ENCODE measurements at regions not wholly inside any gene's neighbourhood (a gene's known extent, or its start where the extent isn't known, plus 50 kb on each side); places are given as distances from the start of the nearest gene placed in this dataset.

DNA sequence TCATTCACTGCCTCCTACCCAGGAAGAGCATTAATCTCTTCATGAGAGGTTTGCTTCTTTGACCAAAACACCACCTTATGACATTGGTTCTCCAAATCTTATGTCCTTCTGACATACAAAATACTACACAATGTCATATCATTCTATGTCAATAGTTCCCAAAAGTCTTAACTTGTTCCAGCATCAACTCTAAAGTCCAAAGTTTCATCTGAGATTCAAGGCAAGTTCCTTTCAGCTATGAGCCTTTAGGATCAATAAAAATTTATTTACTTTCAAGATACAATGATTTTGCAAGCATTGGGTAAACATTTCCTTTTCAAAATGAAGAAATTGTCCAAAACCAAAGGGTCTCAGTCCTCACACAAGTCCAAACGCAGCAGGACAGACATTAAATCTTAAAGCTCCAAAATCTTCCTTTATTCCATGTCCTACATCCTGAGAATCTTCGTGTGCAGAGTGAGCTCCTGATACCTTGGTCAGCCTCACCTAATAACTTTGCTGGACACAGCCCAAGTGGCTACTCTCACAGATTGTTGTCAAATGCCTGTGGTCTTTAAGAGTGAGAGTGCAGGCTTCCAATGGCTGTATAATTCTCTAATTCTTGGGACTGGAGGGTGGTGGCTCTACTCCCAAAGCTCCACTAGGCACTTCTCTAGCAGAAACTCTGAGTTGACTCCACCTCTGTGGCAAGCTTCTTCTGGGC lies 1668.2 kb downstream of the HACE1 start:
- no peak for DNase-seq

DNA sequence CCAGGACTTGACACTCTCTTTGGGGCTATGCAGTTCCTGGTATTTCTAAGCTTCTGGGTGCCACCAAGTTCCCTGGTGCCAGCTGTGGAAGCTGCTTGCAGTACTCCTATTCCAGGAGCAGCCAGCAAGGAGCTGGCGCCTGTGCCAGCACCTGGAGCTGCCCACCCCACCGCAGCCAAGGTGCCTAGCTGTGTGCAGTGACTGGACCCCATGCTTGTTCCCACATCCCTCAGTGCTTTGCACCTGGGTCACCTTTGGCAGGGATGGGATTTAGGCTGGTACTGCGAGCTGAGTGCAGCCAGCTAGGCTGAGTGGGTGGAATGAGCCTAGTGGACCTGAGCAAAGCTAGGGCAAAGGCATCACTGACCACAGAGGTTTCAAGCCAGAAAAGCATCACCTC lies 1674.9 kb downstream of the HACE1 start:
- no peak for DNase-seq

DNA sequence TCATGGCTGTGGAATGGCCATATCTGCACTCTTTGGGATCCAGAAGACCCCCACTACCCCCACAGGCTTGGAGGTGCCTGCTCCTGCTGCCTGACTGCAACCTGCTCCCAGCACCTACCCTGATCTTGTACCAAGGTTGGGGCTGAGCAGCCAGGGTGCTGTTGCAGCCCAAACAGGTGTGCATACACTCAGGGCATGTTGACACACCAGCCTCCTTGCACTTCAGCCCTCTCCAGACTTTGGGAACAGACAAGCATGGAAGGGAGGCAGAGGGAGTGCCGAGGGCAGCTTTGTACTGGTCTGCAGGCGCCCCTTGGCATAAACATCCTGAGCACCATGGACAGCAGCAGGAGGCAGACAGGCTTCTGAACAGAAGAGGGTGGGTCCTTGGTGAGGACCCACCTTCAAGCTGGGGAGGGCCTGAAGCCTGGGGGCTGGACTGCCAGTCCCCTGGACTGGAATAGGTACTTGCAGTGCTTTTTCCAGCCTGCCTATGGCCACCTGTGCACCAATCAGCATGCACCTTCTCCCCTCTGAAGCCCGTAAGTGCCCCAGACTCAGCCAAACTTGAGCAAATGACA lies 1675.8 kb downstream of the HACE1 start:
- DNase-seq: no peak

DNA sequence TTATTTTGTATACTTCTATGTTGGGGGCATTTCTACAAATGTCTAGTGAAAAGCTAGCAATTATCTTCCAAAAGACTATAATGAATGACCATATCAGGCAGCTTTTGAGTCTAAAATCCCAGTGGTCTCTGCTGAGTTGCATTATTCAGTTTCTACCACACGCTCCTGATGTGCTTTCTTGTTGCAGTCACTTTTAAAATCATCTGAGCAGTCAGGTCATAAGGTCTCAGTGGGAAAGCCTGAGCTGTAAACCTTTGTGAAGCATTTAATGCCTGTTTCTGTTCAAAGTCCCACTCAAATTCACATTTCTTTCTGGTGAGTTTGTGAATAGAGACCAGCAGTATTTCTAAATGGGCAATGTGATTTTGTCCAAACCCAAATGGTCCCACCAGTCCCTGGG lies 1681.5 kb downstream of the HACE1 start:
- no peak for DNase-seq

DNA sequence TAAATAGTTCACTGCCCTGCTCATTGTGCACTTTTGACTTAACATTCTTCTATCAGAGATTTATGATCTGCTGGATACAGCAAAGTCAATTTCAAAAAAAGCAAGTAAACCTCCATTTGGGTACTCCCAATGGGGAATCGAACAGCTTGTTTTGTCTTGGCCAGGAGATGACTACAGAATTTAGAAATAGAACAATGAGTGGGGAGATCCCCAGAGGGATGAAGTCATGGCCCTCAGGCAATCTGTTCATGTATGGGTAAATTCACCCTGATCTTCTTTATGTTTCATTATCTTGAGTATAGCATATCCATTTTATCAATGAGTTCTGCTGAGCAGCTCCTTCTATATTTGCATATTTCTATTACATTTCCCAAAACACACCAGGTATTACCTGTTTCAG lies 1681.9 kb downstream of the HACE1 start:
- no peak for DNase-seq

DNA sequence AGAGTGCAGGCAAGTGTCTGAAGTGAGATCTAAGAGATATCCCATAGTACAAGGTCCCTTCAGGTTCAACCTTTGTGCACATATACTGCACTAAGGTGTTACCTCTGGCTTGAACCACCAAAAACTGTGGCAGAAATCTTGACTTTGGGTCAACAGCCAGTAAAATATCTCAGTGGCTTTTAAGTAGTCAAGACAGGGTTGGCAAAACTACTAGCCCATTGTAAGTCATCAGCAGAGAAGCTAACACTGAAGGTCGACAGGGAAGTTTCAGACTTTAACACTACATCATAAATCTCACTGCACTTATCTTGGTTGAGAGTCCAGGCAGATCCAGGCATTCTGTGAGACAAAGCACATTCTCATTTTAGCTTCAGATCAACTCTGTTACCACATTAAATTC lies 1684.7 kb downstream of the HACE1 start:
- no peak for DNase-seq

DNA sequence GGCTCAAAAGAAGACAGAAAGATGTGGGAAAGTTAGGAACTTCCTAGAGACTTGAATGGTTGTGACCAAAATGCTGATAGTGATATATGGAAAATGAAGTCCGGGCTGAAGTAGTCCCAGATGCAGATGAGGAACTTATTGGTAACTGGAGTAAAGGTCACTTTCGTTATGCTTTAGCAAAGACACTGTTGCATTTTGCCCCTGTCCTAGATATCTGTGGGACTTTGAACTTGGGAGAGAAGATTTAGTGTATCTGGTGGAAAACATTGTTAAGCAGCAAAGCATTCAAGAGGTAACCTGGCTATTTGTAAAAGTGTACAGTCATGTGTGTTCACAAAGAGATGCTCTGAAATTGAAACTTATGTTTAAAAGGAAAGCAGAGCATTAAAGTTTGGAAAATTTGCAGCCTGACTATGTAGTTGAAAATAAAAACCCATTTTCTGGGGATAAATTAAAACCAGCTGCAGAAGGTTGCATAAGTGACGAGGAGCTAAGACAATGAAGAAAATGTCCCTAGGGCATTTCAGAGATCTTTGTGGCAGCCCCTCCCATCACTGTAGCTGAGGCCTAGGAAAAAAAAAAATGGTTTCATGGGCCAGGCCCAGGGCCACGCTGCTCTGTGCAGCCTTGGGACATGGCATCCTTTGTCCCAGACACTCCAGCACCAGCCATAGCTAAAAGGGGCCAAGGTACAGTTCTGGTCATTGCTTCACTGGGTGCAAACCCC lies 1692.2 kb downstream of the HACE1 start:
- DNase-seq: no peak

DNA sequence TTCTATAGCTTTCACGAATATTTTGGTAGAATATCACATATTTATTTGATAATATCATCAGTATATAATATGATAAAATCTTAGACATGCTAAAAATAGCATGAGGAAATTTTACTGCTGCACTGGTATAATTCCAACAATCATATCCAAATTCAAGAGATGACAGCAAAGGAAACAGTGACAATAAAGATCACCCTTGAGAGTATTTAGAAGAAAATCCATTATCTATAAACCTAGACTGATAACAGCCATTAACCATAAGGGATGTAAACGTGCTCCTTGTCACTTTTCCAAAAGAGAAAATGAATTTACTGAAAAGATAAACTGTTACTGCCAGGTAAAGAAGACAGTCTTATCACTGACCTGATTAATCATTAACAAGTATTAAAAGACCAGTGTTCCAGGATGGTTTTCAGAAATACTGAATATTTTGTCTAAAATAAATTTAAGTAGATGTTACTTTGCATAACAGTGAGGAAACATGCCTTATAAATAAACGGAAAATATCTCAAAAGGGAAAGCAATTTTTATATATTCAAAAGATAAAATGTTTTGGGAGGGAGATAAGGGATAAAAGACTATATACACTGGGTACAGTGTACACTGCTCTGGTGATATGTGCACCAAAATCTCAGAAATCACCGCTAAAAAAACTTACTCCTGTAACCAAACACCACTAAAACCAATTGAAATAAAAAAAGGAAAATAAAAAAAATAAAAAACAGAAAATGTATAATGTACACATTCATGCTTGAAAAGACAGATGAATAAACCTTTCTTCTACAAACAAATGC lies 1704.7 kb downstream of the HACE1 start:
- DNase-seq: no peak

DNA sequence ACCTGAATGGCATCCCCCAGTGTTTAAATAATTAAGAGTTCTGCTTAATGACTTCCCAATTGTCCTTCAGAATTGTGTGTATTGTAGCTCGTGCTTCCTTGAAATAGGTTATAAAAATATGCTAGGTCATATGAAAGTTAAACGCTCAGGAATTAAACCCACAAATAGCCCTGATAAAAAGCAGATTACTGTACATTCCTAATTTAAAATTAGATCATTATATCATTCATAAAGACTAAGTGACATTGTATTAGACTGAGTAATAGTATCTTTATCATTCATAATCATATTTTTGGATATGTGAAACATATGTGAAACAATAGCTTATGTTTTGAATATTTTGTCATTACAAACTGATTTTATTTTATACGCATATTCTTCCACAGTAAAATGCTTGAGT lies 1706.7 kb downstream of the HACE1 start:
- no peak for DNase-seq

DNA sequence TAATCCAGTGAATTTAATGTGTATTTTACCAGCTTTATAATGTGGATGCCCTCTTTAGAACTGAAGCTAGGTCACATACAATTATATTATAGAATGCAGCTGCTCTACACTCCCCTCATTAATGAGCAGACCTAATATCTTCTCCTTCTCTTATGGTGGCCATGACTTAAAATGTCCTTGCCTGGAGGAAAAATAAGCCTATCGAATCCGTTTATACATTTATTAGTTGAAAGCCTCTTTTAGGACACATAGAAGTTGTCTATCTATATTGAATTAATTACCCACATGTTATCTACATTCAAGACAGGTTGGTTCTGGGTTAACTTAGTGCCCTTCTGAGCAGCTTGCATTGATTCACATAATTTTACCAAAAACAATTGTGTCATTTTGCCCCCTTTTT lies 1716.8 kb downstream of the HACE1 start:
- DNase-seq: no peak

DNA sequence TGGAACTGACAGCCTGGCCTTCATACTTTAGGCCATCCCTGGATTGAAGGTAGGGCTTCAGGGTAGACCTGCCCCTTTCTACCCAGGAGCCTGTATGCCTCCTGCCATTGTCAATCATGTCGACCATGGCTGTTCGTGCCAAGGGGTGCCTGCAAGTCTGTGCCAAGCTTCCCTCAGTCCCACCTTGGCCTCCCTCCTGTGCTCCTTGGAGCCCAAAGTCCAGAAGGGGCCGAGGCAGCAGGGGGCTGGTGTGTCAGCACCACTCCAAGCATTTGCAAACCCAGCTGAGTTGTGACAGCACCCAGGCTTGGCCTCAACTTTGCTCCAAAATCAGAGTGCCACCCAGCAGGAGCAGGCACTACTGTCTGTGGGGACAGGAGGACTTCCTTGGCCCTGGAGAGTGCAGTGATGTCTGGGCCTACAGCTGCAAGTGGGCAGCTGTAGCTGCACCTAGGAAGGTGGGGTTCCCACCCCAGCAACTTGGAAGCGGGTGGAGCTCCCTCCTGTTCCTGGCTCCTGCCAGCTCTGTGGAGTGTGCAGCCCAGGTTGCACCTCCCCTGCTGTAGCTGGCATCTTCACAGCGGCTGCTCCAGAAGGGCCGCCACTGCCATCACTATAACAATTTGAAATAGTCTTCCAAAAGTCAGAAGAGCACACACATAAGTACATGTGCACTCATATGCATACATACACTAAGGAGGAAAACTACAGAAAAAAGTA lies 1719.3 kb downstream of the HACE1 start:
- no peak for DNase-seq

DNA sequence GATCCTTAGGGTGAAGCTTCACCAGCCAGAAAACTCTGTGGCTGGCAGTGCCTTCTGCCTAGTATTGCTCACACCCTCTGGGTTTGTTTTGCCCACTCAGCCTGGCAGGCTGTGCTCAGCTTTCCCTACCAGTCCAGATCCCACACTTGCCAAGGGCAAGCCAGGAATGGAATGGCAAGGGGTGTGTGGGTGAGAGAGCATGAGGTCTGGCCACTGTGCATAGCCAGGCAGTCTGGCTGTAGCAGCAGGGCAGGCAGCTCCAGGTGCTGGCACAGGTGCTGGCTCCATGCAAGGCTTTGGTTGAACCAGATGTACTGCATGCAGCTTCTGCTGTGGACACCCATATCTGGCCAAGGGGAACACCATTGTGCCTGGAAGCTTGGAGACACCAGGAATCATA lies 1720.3 kb downstream of the HACE1 start:
- DNase-seq: no peak

DNA sequence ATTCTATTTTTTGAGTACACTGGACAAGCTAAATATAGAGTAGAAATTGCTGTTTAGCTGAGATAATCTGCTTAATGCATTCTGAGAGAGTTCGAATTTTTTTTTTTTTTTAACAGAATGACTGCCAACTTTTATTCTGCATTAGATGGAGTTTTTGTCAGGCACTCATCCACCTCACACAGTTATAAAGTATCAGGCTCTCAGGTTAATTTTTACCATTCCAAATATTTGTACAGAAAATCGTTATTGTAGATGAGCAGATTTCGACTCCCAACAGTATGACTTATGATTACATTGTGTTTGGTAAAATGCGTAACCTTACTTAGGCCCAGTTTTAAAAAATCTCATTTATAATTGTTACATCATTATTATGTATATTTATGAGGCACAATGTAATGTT lies 1731.0 kb downstream of the GRIK2 start:
- DNase-seq: no peak

DNA sequence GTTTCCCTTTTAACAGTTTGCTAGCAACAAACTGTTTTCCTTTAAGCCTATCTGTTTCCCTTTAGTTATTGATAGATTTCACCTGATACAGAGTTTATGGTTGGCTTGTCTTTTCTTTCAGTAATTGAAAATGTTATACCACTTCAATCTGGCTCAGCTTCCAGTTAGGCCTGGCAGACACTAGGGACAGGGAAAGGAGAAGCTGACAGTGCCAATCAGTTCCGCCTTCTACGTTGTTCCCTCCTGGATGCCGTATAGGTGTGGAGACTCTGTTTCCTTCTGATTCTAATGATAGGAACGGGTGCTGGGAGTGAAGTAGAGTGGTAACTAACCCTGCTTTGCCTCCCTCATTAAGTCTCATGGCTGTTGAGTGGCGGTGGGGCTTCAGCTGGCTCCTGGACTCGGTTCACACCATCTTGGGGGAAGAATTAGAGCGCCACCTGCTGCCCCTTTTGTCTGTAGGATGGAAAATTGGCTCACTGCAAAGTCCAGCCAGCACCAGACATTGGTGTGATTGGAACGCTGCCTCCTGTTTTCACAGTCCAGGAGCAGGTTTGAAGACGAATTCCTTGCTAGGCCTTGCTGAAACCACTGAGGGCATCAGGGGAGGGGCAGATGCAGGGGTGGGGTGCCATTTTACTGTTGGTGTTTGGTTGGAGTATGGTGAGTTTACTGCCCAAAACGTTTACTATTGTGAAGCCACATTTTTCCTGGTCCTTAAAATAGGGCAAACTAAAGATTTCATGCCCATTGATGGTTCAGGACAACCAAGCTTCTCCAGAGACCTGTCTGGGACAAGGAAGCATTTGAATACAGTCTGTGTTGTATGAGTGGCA lies 1729.5 kb downstream of the GRIK2 start:
- DNase-seq: peak in 27 of 58 donors; percentile 0 to 29 (median 7)

DNA sequence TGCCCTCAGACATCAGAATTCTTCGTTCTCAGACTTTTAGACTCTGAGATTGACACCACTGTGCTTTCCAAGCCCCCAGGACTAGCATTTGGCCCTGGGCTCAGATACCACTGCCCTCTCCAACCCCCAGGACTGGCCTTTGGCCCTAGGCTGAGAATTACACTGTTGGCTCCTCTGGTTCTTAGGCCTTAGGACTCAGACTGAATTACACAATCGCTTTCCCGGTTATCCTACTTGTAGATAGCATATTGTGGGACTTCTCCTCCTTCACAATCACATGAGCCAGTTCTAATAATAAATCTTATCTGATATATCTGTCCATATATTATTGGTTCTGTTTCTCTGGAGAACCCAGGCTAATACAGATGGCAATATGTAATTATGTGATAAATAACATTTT lies 1725.5 kb downstream of the GRIK2 start:
- no peak for DNase-seq

DNA sequence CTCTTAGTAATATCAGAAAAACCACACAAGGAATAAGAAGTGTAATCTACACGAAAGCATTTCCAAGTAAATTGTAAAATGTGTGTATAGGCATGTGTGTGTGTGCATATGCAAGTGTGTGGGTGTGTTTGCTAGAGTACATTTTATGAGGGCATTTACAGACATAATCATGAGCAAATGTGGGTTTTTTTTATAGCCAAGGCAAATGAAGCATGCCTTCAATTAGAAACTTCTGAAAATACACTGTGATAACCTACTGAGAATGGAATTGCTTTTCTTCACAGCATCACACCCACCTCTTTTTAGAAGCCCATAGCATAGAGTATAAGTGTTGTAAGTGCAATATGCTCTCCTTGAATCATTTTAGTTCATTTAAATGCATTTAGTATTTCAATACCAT lies 1721.1 kb downstream of the GRIK2 start:
- DNase-seq: peak in 2 of 58 donors; percentile 16 to 22

DNA sequence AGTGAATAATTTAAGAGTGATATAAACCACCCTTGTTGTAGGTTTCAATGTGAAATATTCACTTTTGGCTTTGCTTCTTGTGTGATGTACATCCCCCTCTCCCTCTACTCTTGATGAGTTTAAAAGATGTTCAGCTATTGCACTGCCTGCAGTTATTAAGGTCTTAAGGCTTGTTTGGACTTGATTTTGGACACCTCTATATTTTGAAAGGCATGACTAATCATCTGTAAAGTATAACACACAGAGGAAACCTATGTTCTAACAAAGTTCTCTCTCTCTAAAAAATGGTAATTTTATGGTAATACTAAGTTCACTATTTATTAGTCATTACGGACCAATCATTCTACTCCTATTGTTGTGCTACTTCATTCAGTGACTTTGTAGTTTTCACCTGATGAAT lies 1719.9 kb downstream of the GRIK2 start:
- no peak for DNase-seq

DNA sequence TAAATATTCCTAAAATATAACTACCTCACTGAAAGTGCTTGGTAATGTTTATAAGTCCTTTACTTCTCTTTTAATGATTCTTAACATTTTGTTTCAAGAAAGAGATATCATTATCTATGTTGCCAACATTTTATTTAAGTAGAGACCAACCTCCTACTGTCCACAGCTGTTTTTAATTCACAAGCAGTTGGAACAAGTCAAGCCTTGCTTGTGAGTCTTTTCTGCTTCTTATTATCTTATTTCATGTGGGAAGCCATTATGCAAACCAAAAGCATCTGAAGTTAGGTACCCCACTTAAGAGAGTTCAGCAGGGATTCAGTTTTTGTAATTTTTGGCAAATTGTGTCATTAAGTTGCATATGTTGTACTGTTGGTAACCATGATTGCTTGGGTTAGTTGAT lies 1714.5 kb downstream of the GRIK2 start:
- DNase-seq: no peak

DNA sequence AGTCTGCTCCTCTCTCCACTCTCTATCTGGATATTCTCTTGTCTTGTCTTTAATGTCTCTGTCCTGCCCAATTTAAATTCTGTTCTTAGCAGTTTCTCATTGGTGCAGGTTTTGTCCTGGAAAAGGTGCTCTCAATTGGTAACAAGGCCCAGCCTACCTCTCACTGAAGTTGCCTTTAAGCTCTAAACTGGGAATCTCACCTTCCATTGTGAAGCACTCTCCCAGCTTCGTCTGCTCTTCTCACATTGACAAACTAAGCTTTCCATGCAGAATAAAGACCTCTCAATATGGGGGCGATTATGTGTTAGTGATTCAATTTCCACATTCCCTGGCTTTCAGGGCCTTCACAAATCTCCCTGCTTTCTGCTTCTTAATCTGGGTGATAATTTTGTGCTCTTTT lies 1712.2 kb downstream of the GRIK2 start:
- no peak for DNase-seq

DNA sequence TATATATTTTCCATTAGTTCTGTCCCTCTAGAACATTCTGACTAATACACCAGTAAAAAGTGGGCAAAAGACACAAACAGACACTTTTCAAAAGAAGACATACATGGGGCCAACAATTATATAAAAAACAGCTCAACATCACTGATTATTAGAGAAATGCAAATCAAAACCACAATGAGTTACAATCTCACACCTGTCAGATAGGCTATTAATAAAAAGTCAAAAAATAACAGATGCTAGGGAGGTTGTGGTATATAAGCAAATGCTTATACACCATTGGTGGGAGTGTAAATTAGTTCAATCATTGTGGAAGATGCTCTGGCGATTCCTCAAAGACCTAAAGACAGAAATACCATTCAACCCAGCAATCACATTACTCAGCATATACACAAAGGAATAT lies 1707.8 kb downstream of the GRIK2 start:
- DNase-seq: no peak

All from anterior cingulate cortex (tissue), 58 donors.